ENCODE measurements at regions not wholly inside any gene's neighbourhood (a gene's known extent, or its start where the extent isn't known, plus 50 kb on each side); places are given as distances from the start of the nearest gene placed in this dataset.

DNA sequence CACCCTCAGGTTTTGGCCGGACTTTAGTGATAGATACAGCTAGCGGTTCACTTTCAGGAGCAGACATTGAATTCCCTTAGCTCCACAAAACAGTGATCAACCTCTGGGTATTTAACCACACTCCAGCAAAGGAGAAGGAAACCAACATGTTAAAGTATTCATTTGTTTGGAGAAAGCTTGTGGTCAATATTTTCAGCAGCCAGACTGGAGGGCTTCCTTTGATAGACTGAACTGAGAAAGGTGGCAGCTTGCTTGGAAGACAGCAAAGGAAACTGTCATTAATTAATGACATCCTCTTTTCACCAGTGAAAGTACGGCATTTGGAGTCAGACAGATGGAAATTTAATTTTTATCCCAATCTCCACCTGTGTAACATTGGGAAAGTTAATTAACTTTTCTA is 289.1 kb upstream of the CLNK start:
- TF ChIP-seq, protein P1, sequence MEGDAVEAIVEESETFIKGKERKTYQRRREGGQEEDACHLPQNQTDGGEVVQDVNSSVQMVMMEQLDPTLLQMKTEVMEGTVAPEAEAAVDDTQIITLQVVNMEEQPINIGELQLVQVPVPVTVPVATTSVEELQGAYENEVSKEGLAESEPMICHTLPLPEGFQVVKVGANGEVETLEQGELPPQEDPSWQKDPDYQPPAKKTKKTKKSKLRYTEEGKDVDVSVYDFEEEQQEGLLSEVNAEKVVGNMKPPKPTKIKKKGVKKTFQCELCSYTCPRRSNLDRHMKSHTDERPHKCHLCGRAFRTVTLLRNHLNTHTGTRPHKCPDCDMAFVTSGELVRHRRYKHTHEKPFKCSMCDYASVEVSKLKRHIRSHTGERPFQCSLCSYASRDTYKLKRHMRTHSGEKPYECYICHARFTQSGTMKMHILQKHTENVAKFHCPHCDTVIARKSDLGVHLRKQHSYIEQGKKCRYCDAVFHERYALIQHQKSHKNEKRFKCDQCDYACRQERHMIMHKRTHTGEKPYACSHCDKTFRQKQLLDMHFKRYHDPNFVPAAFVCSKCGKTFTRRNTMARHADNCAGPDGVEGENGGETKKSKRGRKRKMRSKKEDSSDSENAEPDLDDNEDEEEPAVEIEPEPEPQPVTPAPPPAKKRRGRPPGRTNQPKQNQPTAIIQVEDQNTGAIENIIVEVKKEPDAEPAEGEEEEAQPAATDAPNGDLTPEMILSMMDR (IDR thresholded peaks at IDR 0.05 in 4 of 5, conservative IDR thresholded peaks at IDR 0.05 in 1 of 5) = no peak
- no peak for TF ChIP-seq POLR2A (IDR thresholded peaks at IDR 0.05)

All from gastrocnemius medialis (tissue), 4 donors.